Naive thymus-derived CD4-positive, alpha-beta T cell (primary cell): ENCODE measurements at regions not wholly inside any gene's neighbourhood (a gene's known extent, or its start where the extent isn't known, plus 50 kb on each side); places are given as distances from the start of the nearest gene placed in this dataset.

Source experiments
- ATAC-seq: fragments of 150-1000 bp; cut with Tn5 transposase; 2 replicates; pipeline ENCODE4 v1.10.0; 2021; ENCODE audit warnings: mild to moderate bottlenecking, moderate library complexity
- CTCF ChIA-PET: fragments of 350-600 bp; sonication (Branson Sonifier 250); formaldehyde crosslinking; loops from one replicate; lab custom pipeline; 2021; ENCODE audit warnings: antibody characterized with exemption; lab: Charles Lee
- POLR2A ChIA-PET: fragments of 350-600 bp; sonication (Branson Sonifier 250); formaldehyde crosslinking; loops from one replicate; lab custom pipeline; 2021; ENCODE audit warnings: antibody characterized with exemption, inconsistent platforms; lab: Charles Lee
- DNase-seq, 9 donors: peaks; one replicate each; pipeline versions ENCODE4 v3.0.0 to v3.0.0-alpha.2; 2020 to 2022; ENCODE audit warnings: mixed read lengths in 1 of 9
- H3K27ac ChIP-seq: one replicate; pipeline ENCODE4 v1.7.0; 2013; ENCODE audit warnings: mild to moderate bottlenecking, low read depth, low read length, moderate library complexity
- H3K27me3 ChIP-seq, 2 donors: one replicate each; pipeline ENCODE4 v1.7.0; 2013; ENCODE audit warnings: low read length in 2 of 2, mild to moderate bottlenecking in 2 of 2, moderate library complexity in 2 of 2; ENCODE audit not compliant: control insufficient read depth in 2 of 2, insufficient read depth in 2 of 2
- H3K36me3 ChIP-seq, 3 experiments: 1 replicate in 2 of 3; 2 replicates in 1 of 3; pipeline ENCODE4 v1.7.0; 2013; ENCODE audit warnings: low read length in 3 of 3, mild to moderate bottlenecking in 3 of 3, moderate library complexity in 1 of 3; ENCODE audit not compliant: insufficient read depth in 3 of 3, control insufficient read depth in 2 of 3
- H3K4me1 ChIP-seq, 2 donors: one replicate each; pipeline ENCODE4 v1.7.0; 2013; ENCODE audit warnings: low read length in 2 of 2, mild to moderate bottlenecking in 2 of 2, moderate library complexity in 1 of 2; ENCODE audit not compliant: control insufficient read depth in 2 of 2, insufficient read depth in 2 of 2
- H3K4me3 ChIP-seq: 2 replicates; pipeline ENCODE4 v1.7.0; 2013; ENCODE audit warnings: mild to moderate bottlenecking, low read length
- H3K9me3 ChIP-seq, 3 experiments: 1 replicate in 2 of 3; 2 replicates in 1 of 3; pipeline ENCODE4 v1.7.0; 2013; ENCODE audit warnings: low read length in 3 of 3; ENCODE audit not compliant: control insufficient read depth in 2 of 3
- H3K27ac Mint-ChIP-seq, 9 donors: one replicate each; pipeline ENCODE4 v1.8.0; 2020 to 2022; ENCODE audit warnings: mixed read lengths in 9 of 9, mild to moderate bottlenecking in 8 of 9, moderate library complexity in 5 of 9, inconsistent platforms in 2 of 9
- H3K27me3 Mint-ChIP-seq, 5 donors: one replicate each; pipeline ENCODE4 v1.8.0; 2021 to 2022; ENCODE audit warnings: mixed read lengths in 5 of 5, mild to moderate bottlenecking in 1 of 5
- H3K36me3 Mint-ChIP-seq, 5 donors: one replicate each; pipeline ENCODE4 v1.8.0; 2020 to 2022; ENCODE audit warnings: mixed read lengths in 5 of 5, mild to moderate bottlenecking in 3 of 5, inconsistent platforms in 1 of 5
- H3K4me1 Mint-ChIP-seq, 7 donors: one replicate each; pipeline ENCODE4 v1.8.0; 2020 to 2022; ENCODE audit warnings: mixed read lengths in 7 of 7, mild to moderate bottlenecking in 3 of 7, inconsistent platforms in 1 of 7
- H3K4me3 Mint-ChIP-seq, 10 donors: one replicate each; pipeline ENCODE4 v1.8.0; 2020 to 2022; ENCODE audit warnings: mild to moderate bottlenecking in 10 of 10, mixed read lengths in 10 of 10, moderate library complexity in 6 of 10, inconsistent platforms in 2 of 10
- H3K9me3 Mint-ChIP-seq, 11 donors: one replicate each; pipeline ENCODE4 v1.8.0; 2020 to 2022; ENCODE audit warnings: mixed read lengths in 11 of 11, mild to moderate bottlenecking in 4 of 11, inconsistent platforms in 1 of 11, moderate library complexity in 1 of 11
- intact Hi-C, 2 donors: fragments of 100-400 bp; cut with micrococcal nuclease; formaldehyde crosslinking; loops; one replicate each; pipeline ENCODE4 v1.15.1; 2023

DNA sequence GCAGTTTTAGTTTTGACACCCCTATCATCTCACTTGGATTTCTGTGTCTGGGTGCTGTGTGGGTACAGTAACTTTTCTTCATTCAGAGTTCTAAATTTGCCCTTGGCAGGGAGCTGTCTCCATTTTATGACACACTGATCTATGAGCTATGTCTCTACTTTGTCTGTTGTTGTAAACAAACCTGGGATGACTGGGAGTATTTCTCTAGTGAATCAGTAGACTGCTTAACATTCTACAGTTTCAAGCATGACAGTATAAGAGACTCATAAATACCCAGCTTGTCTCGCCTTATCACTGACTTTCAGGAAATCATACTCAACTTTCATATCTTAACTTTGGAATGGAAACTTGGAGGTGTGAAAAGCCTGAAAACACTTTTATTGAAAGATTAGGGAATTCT is 212.1 kb upstream of the NUDT12 start:
- H3K27me3 Mint-ChIP-seq = no peaks in the 10 kb centered on the region
- DNase-seq (no peak), ATAC-seq (no peak)
- POLR2A ChIA-PET = no interaction called here
- H3K27me3 ChIP-seq = no peaks in the 10 kb centered on the region
- no peak overlapping the region for H3K27ac ChIP-seq
- H3K4me1 ChIP-seq = no peaks in the 10 kb centered on the region
- no peak overlapping the region for H3K27ac Mint-ChIP-seq
- no peaks in the 10 kb centered on the region for H3K4me1 Mint-ChIP-seq
- CTCF ChIA-PET = interaction anchor here (0.6 kb wide), 1 partner anchor 11 kb away, joined by 3 read pairs; no protein-coding TSS in a partner anchor
- H3K36me3 Mint-ChIP-seq = no peaks in the 10 kb centered on the region
- H3K9me3 ChIP-seq = no peaks in the 10 kb centered on the region
- H3K9me3 Mint-ChIP-seq = peaks cover 0 to 14% (median 5%) of the 10 kb centered on the region in 11 donors
- no peak overlapping the region for H3K4me3 ChIP-seq
- intact Hi-C loops = no loop called here
- no peaks in the 10 kb centered on the region for H3K36me3 ChIP-seq
- no peak overlapping the region for H3K4me3 Mint-ChIP-seq

DNA sequence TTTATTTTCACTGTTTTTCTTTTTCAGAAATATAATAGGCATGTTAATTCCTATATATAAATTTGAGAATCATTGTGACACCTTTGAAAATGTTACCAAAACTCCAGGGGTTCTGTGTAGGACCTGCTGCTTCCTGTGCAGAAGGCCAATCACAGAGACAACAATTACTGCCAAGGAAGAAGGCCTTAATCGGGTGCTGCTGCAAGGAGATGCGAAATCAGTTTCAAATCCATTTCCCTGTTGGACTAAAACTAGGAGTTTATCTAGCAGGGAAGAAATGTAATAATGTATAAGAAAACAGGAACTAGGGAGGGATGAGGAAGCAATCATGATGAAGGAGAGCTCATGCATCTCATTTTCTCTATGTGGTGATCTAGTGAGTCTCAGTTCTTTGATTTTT is 209.7 kb upstream of the NUDT12 start:
- intact Hi-C loops = no loop called here
- Histone ChIP-seq H3K4me1 (no peaks in the 10 kb centered on the region), H3K36me3 (no peaks in the 10 kb centered on the region), H3K9me3 (no peaks in the 10 kb centered on the region), H3K27me3 (no peaks in the 10 kb centered on the region), H3K27ac (no peak overlapping the region), H3K4me3 (no peak overlapping the region)
- DNase-seq (no peak), ATAC-seq (no peak)
- no peaks in the 10 kb centered on the region for H3K4me1 Mint-ChIP-seq
- no peaks in the 10 kb centered on the region for H3K36me3 Mint-ChIP-seq
- POLR2A ChIA-PET = no interaction called here
- peaks cover 0 to 13% (median 3%) of the 10 kb centered on the region in 11 donors for H3K9me3 Mint-ChIP-seq
- no peak overlapping the region for H3K27ac Mint-ChIP-seq
- H3K4me3 Mint-ChIP-seq = no peak overlapping the region
- H3K27me3 Mint-ChIP-seq = no peaks in the 10 kb centered on the region
- CTCF ChIA-PET = no interaction called here

DNA sequence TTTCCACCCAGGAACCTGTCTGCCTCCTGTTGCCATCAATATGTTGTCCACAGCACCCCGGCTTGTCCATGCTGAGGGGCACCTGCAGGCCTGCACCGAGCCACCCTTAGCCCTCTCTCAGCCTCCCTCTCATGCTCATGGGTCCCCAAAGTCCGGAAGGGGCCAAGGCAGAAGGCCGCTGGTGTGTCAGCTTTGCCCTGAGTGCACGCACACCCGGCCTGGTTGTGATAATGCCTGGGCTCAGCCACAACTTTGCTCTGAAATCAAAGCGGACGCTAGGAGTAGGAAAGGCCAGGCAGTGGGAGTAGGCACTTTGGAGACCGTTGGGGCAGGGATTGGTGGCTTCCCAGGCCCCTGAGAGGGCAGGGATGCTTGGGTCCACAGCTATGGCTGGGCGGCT is 201.8 kb upstream of the NUDT12 start:
- no peak for ATAC-seq

DNA sequence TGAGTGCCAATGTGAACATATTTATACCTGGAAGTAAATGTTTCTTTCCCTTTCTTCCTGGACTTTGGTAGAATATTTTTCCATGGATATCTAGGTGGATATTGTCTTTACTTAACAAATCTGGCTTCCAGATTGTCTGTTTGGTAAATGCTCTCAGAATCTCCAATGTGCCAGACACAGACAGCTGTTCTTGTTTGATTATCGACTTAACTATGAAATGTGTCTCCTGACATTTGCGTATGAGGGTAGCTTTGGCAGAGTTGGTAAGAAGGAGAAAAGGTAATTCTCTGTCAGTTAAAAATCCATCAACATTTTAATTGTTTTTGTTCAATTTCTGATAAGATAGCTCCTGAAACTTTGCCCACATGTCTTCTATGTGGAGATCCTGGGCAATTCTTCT is 196.4 kb upstream of the NUDT12 start:
- Mint-ChIP-seq H3K4me3 (no peak overlapping the region), H3K27ac (no peak overlapping the region), H3K9me3 (peaks cover 0 to 14% (median 0%) of the 10 kb centered on the region in 11 donors), H3K36me3 (no peaks in the 10 kb centered on the region), H3K4me1 (no peaks in the 10 kb centered on the region), H3K27me3 (no peaks in the 10 kb centered on the region)
- CTCF ChIA-PET = no interaction called here
- H3K27me3 ChIP-seq = no peaks in the 10 kb centered on the region
- no peak overlapping the region for H3K27ac ChIP-seq
- no peaks in the 10 kb centered on the region for H3K36me3 ChIP-seq
- DNase-seq = no peak
- no peaks in the 10 kb centered on the region for H3K9me3 ChIP-seq
- POLR2A ChIA-PET = no interaction called here
- ATAC-seq = no peak
- intact Hi-C loops = no loop called here
- H3K4me1 ChIP-seq = no peaks in the 10 kb centered on the region
- no peak overlapping the region for H3K4me3 ChIP-seq

More for the DNA sequence above, 201.8 kb upstream of the NUDT12 start:
- Mint-ChIP-seq H3K36me3 (no peaks in the 10 kb centered on the region), H3K4me1 (no peaks in the 10 kb centered on the region), H3K9me3 (peaks cover 0 to 15% (median 1%) of the 10 kb centered on the region in 11 donors), H3K27ac (no peak overlapping the region), H3K27me3 (no peaks in the 10 kb centered on the region), H3K4me3 (no peak overlapping the region)
- intact Hi-C loops = no loop called here
- no peaks in the 10 kb centered on the region for H3K36me3 ChIP-seq
- POLR2A ChIA-PET = no interaction called here
- H3K9me3 ChIP-seq = no peaks in the 10 kb centered on the region
- no peaks in the 10 kb centered on the region for H3K4me1 ChIP-seq
- no peak overlapping the region for H3K27ac ChIP-seq
- H3K4me3 ChIP-seq = no peak overlapping the region
- H3K27me3 ChIP-seq = no peaks in the 10 kb centered on the region
- CTCF ChIA-PET = no interaction called here
- no peak for DNase-seq

DNA sequence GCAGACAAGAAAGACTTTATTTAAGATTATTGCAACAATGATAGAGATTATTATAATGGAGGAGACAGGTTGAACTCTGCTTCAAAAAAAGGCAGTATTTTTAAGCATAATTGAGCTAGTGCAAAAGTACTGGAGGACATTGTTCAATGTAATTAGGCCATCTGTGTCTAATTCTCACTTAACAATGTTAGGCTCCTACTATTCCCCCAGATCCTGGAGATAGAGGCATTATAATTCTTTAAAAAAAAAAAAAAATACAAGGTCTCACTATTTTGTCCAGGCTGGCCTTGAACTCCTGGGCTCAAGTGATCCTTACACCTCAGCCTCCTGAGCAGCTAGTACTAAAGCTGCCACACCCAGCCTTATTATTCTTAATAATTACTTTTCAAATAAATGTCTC is 193.4 kb upstream of the NUDT12 start:
- no peak overlapping the region for H3K27ac ChIP-seq
- H3K27me3 Mint-ChIP-seq = peaks cover 0 to 3% (median 0%) of the 10 kb centered on the region in 5 donors
- H3K9me3 ChIP-seq = no peaks in the 10 kb centered on the region

DNA sequence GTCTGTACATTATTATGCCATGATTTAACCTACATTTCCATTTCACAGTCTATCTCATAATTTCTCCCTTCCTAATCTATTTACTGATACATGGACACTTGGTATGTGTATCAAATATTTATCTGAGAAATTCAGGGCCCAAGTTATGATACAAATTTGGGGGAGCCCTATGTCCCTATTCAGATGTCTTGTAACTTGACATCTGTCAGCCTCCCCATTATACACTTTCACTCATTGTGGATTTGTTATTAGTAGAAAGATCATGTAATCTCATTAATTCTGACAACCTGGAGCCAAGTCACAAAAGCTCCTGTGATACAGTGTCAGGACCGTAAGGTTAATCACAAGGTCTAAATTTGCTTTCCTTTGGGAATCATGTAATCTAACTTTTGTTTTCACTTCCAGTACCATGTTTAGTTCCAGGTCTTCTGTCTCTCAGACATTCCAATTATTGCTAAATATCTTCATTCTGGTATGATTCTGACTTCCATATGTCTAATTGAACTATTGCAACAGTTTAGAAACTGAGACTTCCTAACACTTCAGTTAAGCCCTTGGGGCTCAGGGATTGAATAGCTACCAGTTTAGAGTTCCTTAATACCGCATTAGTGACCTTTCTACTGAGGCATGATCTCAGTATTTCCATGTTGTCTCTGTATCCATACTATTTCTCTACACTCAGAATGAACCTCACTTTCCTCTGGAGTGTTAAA is 182.9 kb upstream of the NUDT12 start:
- intact Hi-C loops = no loop called here

More for the DNA sequence above, 193.4 kb upstream of the NUDT12 start:
- ATAC-seq (no peak), DNase-seq (no peak)
- H3K4me3 Mint-ChIP-seq = no peak overlapping the region
- POLR2A ChIA-PET = no interaction called here
- H3K36me3 ChIP-seq = no peaks in the 10 kb centered on the region
- H3K27me3 ChIP-seq = no peaks in the 10 kb centered on the region
- H3K4me1 ChIP-seq = no peaks in the 10 kb centered on the region
- no peaks in the 10 kb centered on the region for H3K36me3 Mint-ChIP-seq
- H3K4me3 ChIP-seq = no peak overlapping the region
- peaks cover 0 to 23% (median 3%) of the 10 kb centered on the region in 11 donors for H3K9me3 Mint-ChIP-seq
- H3K4me1 Mint-ChIP-seq = no peaks in the 10 kb centered on the region
- no peak overlapping the region for H3K27ac Mint-ChIP-seq
- CTCF ChIA-PET = no interaction called here
- intact Hi-C loops = no loop called here

DNA sequence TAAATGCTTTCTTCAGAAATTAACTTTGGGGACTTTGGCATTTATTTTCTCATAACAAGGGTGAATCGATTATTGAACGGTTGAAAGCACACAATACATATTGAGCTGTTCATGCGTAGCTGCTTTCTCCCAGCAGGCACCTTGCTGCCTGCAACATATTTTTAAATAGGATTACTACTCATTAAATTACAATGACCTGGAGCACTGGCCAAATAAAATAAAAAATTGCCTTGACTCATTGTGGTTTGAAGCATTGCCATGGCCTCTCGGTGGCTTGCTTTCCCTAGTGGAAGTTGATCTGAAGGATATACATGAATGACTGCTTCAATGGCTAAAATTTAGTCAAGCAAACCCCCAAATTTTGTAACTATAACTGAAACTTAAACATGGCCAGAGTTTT is 181.6 kb upstream of the NUDT12 start:
- no peaks in the 10 kb centered on the region for H3K36me3 ChIP-seq
- DNase-seq (no peak), ATAC-seq (no peak)
- no peaks in the 10 kb centered on the region for H3K4me1 Mint-ChIP-seq
- H3K9me3 Mint-ChIP-seq = peaks cover 0 to 5% (median 0%) of the 10 kb centered on the region in 11 donors
- H3K4me1 ChIP-seq = no peaks in the 10 kb centered on the region
- no peak overlapping the region for H3K4me3 ChIP-seq
- H3K27me3 ChIP-seq = no peaks in the 10 kb centered on the region
- intact Hi-C loops = no loop called here
- no peak overlapping the region for H3K27ac Mint-ChIP-seq
- CTCF ChIA-PET = no interaction called here
- no peaks in the 10 kb centered on the region for H3K36me3 Mint-ChIP-seq
- H3K9me3 ChIP-seq = no peaks in the 10 kb centered on the region
- H3K4me3 Mint-ChIP-seq = no peak overlapping the region
- POLR2A ChIA-PET = no interaction called here
- no peaks in the 10 kb centered on the region for H3K27me3 Mint-ChIP-seq
- H3K27ac ChIP-seq = no peak overlapping the region

More for the DNA sequence above, 182.9 kb upstream of the NUDT12 start:
- DNase-seq (no peak), ATAC-seq (no peak)
- H3K36me3 ChIP-seq = no peaks in the 10 kb centered on the region
- H3K27ac ChIP-seq = no peak overlapping the region
- no peaks in the 10 kb centered on the region for H3K27me3 ChIP-seq
- no peaks in the 10 kb centered on the region for H3K4me1 Mint-ChIP-seq
- H3K4me3 Mint-ChIP-seq = no peak overlapping the region
- no peaks in the 10 kb centered on the region for H3K27me3 Mint-ChIP-seq
- POLR2A ChIA-PET = no interaction called here
- peaks cover 0 to 5% (median 0%) of the 10 kb centered on the region in 11 donors for H3K9me3 Mint-ChIP-seq
- no peaks in the 10 kb centered on the region for H3K9me3 ChIP-seq
- H3K4me1 ChIP-seq = no peaks in the 10 kb centered on the region
- no peaks in the 10 kb centered on the region for H3K36me3 Mint-ChIP-seq
- CTCF ChIA-PET = no interaction called here
- H3K27ac Mint-ChIP-seq = no peak overlapping the region
- H3K4me3 ChIP-seq = no peak overlapping the region
